HG03378 (cell line): ENCODE measurements at regions not wholly inside any gene's neighbourhood (a gene's known extent, or its start where the extent isn't known, plus 50 kb on each side); places are given as distances from the start of the nearest gene placed in this dataset.
A peak's percentile ranks its signal among the peaks of the same experiment; 100 is the strongest.
"Not testable (repeated sequence)": the region's sequence is repeated elsewhere in the genome, so short reads cannot be mapped to it uniquely, and the experiment has no call there.

Experiments used
- ATAC-seq: cut with Tn5 transposase; IDR thresholded peaks from one replicate; pipeline ENCODE4 v1.9.1; 2021; ENCODE audit warnings: mild to moderate bottlenecking, moderate library complexity; ENCODE audit not compliant: unreplicated experiment

DNA sequence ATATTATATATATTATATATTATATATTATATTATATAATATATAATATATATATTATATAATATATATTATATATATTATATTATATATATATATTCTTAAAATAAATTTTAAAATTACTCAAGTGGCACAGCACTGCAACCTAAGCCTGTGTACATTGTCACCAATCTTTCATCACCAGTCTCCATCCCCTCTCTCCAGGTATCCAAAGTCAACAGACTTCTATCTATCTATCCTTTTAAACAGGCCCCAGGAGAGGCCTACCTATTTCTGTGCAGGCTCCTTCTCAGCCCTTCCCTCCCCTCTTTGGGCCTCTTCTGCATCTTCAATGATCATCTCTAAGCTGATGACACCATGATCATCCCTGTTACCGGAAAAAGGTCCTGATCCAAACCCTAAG is 111.7 kb downstream of the RHOU start:
- ATAC-seq, result no peak

DNA sequence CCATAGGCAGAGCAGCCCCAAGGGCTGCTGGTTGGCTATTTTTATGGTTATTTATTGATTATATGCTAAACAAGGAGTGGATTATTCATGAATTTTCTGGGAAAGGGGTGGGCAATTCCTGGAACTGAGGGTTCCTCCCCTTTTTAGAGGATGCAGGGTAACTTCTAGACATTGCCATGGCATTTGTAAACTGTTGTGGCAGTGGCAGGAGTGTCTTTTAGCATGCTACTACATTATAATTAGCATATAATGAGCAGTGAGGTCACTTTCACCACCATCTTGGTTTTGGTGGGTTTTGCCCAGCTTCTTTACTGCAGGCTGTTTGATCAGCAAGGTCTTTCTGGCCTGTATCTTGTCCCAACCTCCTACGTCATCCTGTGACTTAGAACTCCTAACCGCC is 112.2 kb downstream of the RHOU start:
- ATAC-seq, result not testable (repeated sequence)

DNA sequence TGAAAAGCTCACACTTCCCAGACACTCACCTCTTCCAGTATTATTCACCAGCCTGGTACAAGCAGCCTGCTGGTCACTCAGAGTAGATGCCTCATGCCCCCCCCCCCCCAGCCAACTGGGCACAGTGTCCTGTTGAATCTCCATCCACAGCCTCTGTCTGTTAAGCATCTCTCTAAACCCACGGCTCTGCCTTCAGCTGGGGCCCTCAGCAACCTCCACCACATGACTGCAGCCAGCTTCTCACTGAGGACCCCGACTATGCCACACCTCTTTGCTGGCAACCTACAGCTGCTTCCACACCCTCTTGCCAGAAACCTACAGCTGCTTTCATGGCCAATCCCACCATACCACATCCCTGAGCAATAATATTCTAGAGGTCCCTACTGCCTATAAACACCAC is 113.1 kb downstream of the RHOU start:
- no peak for ATAC-seq

DNA sequence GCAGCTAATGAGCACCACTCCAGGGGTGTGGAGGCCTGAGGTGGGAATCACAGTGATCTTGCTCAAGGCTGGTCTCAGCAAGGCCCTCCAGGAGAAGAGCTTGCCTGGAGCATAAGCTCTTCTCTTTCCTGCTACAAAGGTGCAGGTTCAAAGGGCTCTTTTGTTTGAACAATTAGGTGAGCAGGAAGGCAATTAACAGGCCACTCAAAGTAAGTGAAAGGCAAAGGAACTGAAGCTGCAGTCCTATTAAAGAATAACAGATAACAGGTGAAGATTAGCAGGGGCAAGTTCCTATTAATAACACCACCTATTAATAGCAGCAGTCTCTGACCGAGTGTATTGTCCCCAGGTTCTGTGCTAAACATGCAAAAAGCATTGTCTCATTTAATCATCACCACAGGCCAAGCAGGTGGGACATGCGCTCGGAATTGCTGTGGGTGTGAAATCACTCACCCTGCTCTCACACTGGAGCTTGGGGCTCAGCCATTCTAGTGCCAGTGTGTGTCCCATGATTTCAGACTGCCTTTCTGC is 113.8 kb downstream of the RHOU start:
- ATAC-seq, result peak; percentile 82

DNA sequence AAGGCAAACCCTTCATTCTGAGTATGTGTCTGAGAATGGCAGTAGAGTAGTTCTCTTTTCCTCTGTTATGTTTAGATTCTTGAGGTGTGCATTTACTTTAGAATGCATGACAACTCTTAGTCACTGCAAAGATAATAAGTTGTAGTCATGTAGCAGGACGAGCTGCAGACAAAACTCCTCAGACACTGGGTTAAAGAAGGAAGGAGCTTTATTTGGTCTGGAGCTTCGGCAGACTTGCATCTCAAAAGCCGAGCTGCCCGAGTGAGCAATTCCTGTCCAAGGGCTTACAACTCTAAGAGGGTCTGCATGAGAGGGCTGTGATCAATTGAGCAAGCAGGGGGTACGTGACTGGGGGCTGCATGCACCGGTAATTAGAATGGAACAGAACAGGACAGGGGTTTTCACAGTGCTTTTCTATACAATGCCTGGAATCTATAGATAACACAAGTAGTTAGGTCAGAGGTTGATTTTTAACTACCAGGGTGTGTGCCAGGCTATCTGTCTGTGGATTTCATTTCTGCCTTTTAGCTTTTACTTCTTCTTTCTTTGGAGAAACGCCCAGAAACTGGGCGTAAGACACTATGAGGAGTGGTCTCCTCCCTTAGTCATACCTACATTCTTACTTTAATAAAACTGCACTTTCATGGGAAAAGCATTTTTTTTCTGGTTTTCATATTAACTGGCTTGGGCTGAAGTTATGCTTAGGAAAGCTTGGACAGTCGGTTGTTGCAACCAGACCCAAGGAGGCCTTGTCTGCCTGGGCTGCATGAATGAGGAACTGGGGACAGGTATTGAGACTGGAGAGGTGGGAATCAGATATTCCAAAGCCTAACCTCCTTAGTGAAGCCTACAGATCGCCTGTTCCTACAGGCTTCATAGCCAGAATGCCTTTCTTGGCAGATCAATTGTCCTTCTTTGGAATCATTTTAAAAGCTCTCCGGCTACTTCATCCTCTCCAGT is 115.1 kb downstream of the RHOU start:
- ATAC-seq, result no peak

DNA sequence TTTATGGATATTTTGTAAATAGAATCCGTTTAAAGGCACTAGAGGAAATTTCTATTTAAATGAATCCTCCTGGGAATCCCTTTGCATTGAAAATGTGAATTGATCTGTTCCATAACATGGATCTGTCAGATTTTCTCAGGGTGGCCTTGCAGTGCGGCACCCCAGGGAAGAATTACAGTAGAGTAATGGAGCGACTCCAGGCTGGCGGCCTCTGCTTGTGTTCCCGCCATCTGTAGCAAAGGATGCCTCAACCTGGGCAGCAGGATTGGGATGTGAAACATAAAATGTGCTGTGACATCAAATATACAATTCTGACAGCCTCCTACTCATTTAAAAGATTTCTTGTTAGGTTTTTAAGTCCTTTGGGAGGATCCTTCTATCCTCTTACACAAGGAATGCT is 115.9 kb downstream of the RHOU start:
- no peak for ATAC-seq

DNA sequence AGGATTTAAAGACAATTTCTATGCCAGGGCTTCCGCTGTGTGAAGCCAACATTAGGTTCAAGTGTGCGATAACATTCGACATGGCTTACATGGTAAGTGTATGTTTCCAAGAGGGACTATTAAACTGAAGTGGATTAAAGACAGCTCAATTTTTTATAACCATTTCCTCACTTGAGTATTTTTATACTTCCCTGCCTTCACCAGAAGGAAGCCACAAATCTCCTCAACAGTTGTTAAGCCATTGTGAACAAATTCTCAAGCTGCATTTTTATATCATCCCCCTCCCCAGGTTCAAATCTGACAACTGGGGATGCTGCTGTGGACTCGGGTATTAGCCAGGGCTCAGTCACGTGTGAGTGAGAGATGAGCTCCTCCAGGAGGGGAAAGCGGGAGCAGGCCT is 116.3 kb downstream of the RHOU start:
- ATAC-seq, result no peak

DNA sequence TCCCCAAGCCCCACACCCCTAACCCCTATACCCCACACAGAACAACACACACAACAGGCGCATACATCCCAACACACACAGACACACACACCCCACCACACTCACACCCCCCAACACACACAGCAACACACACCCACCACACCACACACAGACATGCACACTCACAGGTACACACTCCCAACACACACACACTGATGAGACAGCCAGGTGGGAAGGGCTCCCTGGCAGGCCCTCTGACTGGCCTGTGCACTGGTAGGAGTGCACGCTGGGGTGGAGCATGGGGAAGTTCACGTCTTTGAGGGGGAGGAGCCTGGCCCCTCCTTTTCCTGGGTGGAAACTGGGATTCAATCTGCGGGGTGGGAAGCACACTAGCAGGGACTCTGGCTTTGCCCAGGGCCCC is 116.7 kb downstream of the RHOU start:
- ATAC-seq, result no peak

DNA sequence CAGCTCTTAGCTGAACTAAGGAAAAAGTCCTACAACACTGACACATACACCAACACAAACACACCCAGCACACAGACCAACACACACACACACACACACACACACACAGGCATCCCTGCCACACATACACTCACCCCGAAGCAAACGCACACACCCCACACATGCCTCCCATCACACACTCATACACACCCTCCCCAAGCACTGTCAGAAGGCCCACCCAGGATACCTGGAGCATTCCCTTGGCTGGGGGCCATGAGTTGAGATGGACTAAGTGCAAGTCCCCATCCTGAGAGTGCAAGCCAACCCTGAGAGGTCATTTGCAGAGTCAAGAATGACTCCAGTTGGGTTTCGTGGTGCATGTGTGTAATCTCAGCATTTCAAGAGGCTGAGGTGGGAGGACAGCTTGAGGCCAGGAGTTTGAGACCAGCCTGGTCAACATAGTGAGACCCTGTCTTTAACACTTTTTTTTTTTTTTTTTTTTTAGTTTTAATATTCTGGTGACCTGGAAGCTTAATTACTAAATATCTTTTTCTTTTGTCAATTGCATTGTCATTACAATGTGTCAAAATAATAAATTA is 117.3 kb downstream of the RHOU start:
- no peak for ATAC-seq

DNA sequence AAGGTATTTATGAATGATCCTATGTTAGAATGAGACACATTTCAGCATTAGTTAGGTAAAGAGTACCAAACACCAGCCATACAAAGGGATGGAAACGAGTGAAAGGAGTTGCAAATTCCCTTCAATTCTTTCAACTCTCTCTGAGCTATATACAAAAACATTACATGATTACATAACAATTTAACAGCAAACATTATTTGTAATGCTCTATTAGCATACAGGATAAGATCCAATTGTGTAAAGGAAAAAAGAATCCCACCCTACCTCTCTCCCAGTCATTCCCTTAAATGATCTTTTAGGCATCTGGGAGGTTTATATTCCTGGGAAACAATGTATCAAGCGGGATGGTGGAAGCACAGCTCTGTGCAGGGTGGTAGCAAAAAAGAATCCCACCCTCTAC is 117.9 kb downstream of the RHOU start:
- ATAC-seq, result no peak

DNA sequence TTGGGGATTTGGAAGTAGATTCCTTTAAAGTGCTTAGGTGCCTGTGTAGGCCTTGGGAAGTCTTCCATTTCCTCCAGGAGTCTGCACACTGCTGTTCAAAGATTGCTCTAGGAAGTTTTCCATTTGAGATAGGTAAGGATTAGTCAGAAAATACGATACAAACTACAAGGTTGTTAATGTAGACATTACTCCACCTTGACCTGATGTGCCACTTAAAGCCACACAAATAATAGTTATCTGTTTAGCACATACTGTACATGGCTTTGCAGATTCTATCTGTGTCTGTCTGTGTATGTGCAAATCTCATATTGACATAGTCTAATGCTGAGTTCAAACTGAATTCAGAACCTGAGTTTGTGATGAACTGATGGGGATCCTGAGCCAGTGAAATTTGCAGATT is 118.4 kb downstream of the RHOU start:
- ATAC-seq, result no peak

DNA sequence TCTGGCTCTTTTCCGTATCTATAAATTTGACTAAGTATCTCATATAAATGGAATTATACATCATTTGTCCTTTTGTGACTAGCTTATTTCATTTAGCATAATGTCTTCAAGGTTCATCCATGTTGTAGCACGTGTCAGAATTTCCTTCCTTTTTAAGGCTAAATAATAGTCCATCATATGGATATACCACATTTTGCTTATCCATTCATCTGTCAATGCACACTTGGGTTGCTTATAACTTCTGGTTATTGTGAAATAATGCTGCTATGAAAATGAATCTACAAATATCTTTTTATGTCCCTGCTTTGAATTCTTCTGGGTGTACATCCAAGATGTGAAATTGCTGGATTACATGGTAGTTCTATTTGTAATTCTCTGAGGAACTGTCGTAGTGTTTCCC is 119.6 kb downstream of the RHOU start:
- ATAC-seq, result no peak

DNA sequence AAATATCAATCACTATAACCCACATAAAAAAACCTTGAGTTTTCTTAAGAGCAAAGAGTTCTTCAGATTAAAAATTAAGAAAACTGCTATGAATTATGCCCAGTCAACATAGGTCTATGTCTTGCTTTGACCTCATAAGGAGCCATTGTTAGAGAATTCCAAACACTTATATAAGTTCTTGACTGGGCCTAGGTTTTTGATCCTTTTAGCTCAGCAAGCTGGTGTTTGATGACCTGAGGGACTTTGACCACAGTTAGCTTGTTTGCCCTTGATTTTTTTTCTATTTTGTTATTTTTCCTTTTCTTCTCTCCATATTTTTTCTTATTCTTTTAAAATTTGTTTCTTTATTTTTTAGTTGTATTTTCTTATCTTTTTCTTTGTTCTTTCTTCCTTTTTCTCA is 122.3 kb downstream of the RHOU start:
- no peak for ATAC-seq

DNA sequence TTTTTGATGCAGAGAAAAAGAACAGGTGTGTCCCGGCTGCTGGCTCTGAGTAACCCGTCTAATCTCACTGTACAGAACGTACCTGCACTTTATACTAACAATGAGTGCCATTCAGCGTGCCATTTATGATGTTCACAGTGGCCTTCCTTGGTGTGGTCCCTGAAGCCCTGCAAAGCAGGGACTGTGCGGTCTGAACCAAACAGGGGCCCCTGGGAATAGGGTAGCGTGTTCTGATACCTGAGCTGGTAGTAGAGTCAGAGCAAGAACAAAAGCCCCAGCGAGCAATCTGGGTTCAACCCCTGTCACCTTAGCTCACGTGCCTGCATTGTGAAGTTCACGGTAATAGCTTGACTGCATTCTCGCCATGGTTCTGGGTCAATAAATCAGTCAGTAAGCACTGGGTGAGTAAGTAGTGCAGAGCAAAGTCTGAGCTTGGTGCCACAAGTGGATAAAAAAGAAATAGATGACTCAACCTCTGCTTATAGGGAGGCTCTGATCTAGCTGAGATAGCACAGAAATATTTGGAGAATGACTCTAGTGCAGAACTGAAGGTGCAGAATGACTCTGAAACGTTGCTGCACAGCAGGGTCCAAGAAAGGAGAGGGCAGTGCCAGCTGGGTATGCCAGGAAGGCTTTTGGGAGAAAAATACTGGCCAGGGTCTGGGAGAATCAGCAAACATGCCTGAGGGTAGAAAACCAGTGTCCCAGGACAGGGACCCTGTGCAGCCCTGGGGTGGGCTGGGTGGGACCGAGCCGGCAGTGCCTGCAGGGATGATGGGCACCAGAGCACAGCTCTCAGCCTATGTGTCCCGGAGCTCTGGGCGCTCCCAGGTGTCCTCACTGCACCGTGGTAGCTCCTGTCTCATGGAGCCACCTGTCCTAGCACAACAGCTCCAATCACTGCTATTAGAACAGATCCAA is 125.9 kb downstream of the RHOU start:
- peak; percentile 65 for ATAC-seq

DNA sequence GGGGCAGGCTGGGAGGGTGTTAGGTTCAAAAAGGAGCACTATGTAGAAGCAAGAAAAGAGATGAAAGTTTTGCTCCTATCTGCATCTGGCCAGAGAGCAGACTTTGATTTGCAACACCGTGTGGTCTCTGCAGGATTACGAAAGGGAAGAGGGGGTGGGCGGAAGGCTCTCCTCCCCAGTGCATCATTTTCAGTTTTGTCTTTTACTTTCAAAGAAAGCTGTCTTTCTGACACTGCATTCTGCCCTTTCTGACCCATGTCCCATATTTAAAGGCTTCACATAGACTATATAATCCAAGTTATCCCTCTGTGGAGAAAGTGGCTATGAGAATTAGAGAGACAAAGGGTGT is 126.5 kb downstream of the RHOU start:
- ATAC-seq, result no peak

DNA sequence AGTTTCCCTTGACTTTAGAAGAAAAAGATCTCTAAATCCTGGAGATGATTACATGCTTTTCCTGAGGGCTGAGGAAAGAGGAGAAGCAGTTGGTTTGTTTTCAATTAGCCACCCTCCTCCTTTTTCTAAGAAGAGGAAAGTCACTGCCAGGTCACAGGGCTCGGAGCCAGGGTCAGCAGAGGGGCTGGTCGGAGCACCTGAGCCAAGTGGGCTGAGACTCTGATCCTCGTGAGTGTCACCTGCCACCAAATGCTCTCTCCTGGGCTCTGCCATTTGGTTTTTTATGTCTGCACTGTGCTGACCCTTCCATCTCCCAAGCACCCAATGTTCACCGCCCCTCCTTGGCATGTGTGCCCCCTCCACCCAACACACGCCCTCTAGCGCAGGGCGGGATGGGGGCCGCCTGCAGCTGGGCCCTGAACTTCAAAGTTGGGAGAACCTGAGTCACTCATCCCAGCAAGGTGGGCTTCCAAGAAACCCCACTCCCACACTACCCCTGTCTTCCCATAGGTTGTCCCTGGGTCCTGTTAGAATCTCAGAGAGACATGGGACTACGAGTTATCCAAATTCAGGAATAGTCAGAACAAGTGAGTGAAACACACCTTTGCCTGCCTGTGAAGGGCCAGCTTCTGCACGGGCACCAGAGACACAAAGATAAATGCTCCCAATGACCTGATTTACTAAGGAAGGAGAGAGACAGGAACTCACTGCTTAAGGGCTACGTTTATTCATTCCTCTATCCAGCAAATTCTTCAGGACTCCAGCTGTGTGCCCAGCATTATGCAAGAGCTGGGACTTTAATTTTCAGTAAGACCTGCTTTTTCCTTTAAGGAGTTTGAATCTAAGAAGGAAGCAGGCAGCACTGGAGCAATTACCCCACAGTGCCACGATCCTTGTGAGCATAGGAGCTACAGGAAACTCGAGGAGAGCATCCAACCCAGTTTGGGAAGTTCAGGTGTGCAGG is 127.5 kb downstream of the RHOU start:
- no peak for ATAC-seq

DNA sequence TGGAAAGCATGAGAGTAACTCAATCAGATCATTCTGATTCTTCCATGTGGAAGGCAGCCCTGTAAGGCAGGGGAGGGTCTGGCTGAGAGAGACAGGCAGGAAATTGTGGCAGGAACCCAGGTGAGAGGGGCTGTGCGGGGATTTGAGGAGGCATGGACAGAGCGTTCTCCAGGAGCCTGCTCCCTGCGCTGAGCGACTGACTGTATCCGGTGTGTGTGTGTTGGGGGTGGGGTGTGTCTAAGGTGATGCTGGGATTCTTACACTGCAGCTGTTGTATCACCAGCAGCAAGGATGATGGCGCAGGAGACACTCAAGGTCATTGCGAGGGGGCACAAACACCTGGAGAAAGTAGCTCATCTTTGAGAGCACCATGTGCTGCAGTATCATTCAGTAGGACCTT is 128.5 kb downstream of the RHOU start:
- no peak for ATAC-seq

DNA sequence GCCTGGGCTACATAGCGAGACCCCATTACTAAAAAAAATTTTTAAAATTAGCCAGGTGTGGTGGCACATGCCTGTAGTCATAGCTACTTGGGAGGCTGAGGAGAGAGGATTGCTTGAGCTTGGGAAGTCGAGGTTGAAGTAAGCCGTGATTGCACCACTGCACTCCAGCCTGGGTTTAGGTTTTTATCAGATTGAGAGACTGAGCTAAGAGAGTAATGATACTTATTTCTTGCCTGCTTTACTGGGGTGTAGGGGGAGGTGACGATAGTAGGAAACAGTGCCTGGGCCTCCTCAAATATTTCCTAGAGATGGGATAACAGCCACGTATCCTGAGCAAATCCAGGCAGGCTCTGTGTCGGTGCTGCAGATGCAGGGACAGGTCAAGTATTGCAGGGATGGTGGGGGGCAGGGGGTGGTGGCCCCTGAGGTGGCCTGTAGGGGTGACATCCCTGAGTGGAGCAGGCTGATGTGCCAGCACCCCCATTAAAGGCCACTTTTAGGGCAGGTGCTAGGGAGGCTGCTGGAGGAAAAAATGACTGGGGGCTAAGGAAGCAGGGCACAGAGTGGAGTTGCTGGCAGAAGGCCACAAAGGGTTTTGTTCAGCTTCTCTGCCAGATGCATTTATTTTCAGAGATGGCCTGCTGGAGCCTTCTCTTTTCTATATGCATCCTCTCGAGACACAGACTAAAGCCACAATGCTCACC is 130.5 kb downstream of the RHOU start:
- no peak for ATAC-seq

DNA sequence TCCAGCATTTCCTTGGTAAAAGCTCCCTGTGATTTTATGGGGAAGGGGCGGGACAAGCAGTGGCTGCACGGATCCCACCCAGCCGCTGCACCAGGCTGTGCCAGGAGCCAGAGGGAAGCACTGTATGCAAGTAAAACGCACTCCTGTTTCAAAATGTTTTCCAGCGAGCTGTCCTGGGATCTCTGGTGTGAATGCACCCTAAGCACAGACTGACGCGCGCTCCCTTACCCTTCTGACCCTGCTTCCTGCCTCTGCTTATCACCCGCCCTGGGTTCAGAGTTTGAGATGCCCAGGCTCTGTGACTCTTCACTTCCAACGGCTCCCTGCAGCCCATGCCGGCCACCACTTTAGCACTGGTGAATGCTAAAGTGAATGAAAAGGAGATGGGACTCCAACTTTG is 131.2 kb downstream of the RHOU start:
- ATAC-seq, result no peak
